HL-60 (cell line): ENCODE measurements at regions not wholly inside any gene's neighbourhood (a gene's known extent, or its start where the extent isn't known, plus 50 kb on each side); places are given as distances from the start of the nearest gene placed in this dataset.

Source experiments
- CTCF ChIP-seq: IDR thresholded peaks from one replicate; pipeline ENCODE4 v1.5.1; 2011; ENCODE audit warnings: low read length, control low read depth, inconsistent platforms; ENCODE audit not compliant: insufficient read depth
- GABPA ChIP-seq: IDR thresholded peaks from 2 replicates; pipeline ENCODE4 v1.6.1; 2012; ENCODE audit warnings: low read depth
- POLR2AphosphoS5 ChIP-seq: IDR thresholded peaks from 2 replicates; pipeline ENCODE4 v1.6.1; 2012; ENCODE audit warnings: low read depth
- REST ChIP-seq: IDR thresholded peaks from 2 replicates; pipeline ENCODE4 v1.6.1; 2012; ENCODE audit warnings: low read depth; ENCODE audit not compliant: insufficient replicate concordance

- TF ChIP-seq CTCF: no peak
- no peak for TF ChIP-seq POLR2AphosphoS5
- TF ChIP-seq REST: no peak
- no peak for TF ChIP-seq GABPA
Observed at GRCh38 chr10:124157271-124157681, 63.9 kb upstream of the CHST15 start.
